K562 (cell line): ENCODE measurements at regions not wholly inside any gene's neighbourhood (a gene's known extent, or its start where the extent isn't known, plus 50 kb on each side); places are given as distances from the start of the nearest gene placed in this dataset.
A peak's percentile ranks its signal among the peaks of the same experiment; 100 is the strongest.

Experiments used
- ATAC-seq: fragments of 200-7000 bp; cut with Tn5 transposase; 3 replicates; pipeline ENCODE4 v1.9.1; 2020; ENCODE audit warnings: moderate library complexity
- BruUV-seq: library from RNA; stranded (reverse); fragments of 400-500 nt; replicated peaks from 2 replicates; lab custom pipeline; 2021; lab: Mats Ljungman, UMichigan
- CTCF ChIA-PET: fragments of 300-600 bp; formaldehyde crosslinking; extraction: SDS; loops from one replicate; lab custom pipeline; 2021; ENCODE audit warnings: low intra/inter-chr PET ratio; lab: Yijun Ruan, JAX
- POLR2A ChIA-PET: fragments of 300-600, 350-650 bp; sonication (Branson Sonifier 250); formaldehyde crosslinking; extraction: SDS; loops from one replicate; lab custom pipeline; 2021; ENCODE audit warnings: antibody characterized with exemption, inconsistent platforms; lab: Yijun Ruan, JAX
- DNase-seq, 4 experiments: peaks; one replicate each; pipeline versions ENCODE4 v3.0.0 to v3.0.0-alpha.2; 2011 to 2018; ENCODE audit warnings: low spot score in 3 of 4, mixed read lengths in 3 of 4; ENCODE audit errors: extremely low read depth in 1 of 4
- FAIRE-seq: peaks from 2 replicates; lab custom pipeline; 2011; peaks lifted over from hg19 to GRCh38; lab: Jason Lieb, UNC
- H2AFZ ChIP-seq: 2 replicates; pipeline ENCODE4 v1.6.0; 2011; ENCODE audit warnings: low read depth, low read length, control low read depth, inconsistent platforms
- H3K27ac ChIP-seq: fragments of 200-600 bp; 3 replicates; pipeline ENCODE4 v1.8.0; 2011; ENCODE audit warnings: low read depth, mild to moderate bottlenecking, control low read depth, inconsistent platforms, low read length, moderate library complexity, mixed read lengths; ENCODE audit errors: extremely low read depth
- H3K27me3 ChIP-seq, 2 experiments: fragments of 300-600 bp in 1 of 2; 2 replicates in 1 of 2; 3 replicates in 1 of 2; pipeline versions ENCODE4 v1.6.0 to v1.8.0; 2011; ENCODE audit warnings: inconsistent platforms in 2 of 2, low read length in 2 of 2, mild to moderate bottlenecking in 1 of 2, mixed read lengths in 1 of 2, moderate library complexity in 1 of 2; ENCODE audit not compliant: control insufficient read depth in 2 of 2, insufficient read depth in 2 of 2
- H3K36me3 ChIP-seq: fragments of 300-600 bp; 3 replicates; pipeline ENCODE4 v1.8.0; 2011; ENCODE audit warnings: mild to moderate bottlenecking, low read length, inconsistent platforms; ENCODE audit not compliant: control insufficient read depth, insufficient read depth
- H3K4me1 ChIP-seq, 2 experiments: fragments of 200-600 bp in 1 of 2; replicated peaks in 1 of 2; 2 replicates in 1 of 2; 3 replicates in 1 of 2; pipeline versions ENCODE4 v1.5.1 to v1.8.0; 2011; ENCODE audit warnings: inconsistent platforms in 2 of 2, low read length in 2 of 2, mild to moderate bottlenecking in 1 of 2, mixed read lengths in 1 of 2, moderate library complexity in 1 of 2; ENCODE audit not compliant: control insufficient read depth in 2 of 2, insufficient read depth in 2 of 2
- H3K4me2 ChIP-seq: 2 replicates; pipeline ENCODE4 v1.6.1; 2011; ENCODE audit warnings: low read length, control low read depth, inconsistent platforms, mixed read lengths; ENCODE audit not compliant: insufficient read depth
- H3K4me3 ChIP-seq: fragments of 200-600 bp; sonication (generic), shearing (Covaris generic); 2 replicates; pipeline ENCODE4 v1.5.1; 2016; ENCODE audit warnings: control low read depth, inconsistent platforms
- H3K79me2 ChIP-seq: fragments of 200-600 bp; 3 replicates; pipeline ENCODE4 v1.8.0; 2011; ENCODE audit warnings: low read length, inconsistent platforms; ENCODE audit not compliant: control insufficient read depth, insufficient read depth
- H3K9ac ChIP-seq, 2 experiments: 2 replicates each; pipeline versions ENCODE4 v1.6.0 to v1.6.1; 2011; ENCODE audit warnings: low read depth in 2 of 2, low read length in 2 of 2, control low read depth in 1 of 2, inconsistent platforms in 1 of 2, mild to moderate bottlenecking in 1 of 2, mixed read lengths in 1 of 2; ENCODE audit not compliant: insufficient read depth in 1 of 2
- H3K9me1 ChIP-seq: one replicate; pipeline ENCODE4 v1.6.0; 2011; ENCODE audit warnings: inconsistent platforms, mild to moderate bottlenecking, low read length, moderate library complexity; ENCODE audit not compliant: control insufficient read depth, insufficient read depth
- H3K9me3 ChIP-seq: replicated peaks from 2 replicates; pipeline ENCODE4 v1.5.1; 2011; ENCODE audit warnings: low read depth, low read length, inconsistent platforms; ENCODE audit not compliant: control insufficient read depth, insufficient read depth
- H4K20me1 ChIP-seq: replicated peaks from 2 replicates; pipeline ENCODE4 v1.6.1; 2011; ENCODE audit warnings: low read length, inconsistent platforms, mixed read lengths; ENCODE audit not compliant: control insufficient read depth, insufficient read depth
- CEBPG ChIP-seq, 3 experiments: fragments of 200-800 bp in 1 of 3; sonication (Bioruptor generic) in 1 of 3; sonication (generic) in 1 of 3; formaldehyde crosslinking in 1 of 3; IDR thresholded peaks in 2 of 3; conservative IDR thresholded peaks in 1 of 3; 2 replicates each; pipeline versions ENCODE4 v1.6.1 to v1.8.0; 2016 to 2022; ENCODE audit warnings: missing compliant biosample characterization in 2 of 3, missing genetic modification characterization in 2 of 3, mild to moderate bottlenecking in 1 of 3, missing genetic modification reagents in 1 of 3
- NR2C2 ChIP-seq, 2 experiments: fragments of 200-800 bp in 1 of 2; sonication (Bioruptor generic) in 1 of 2; sonication (generic) in 1 of 2; formaldehyde crosslinking in 1 of 2; IDR thresholded peaks; 2 replicates each; pipeline versions ENCODE4 v1.6.1 to v1.8.0; 2016 to 2022; ENCODE audit warnings: mild to moderate bottlenecking in 1 of 2, missing compliant biosample characterization in 1 of 2, missing genetic modification characterization in 1 of 2, missing genetic modification reagents in 1 of 2
- ZFP36 ChIP-seq: fragments of 150-350 bp; IDR thresholded peaks from 2 replicates; pipeline ENCODE4 v1.6.1; 2018; ENCODE audit warnings: low read length, low read depth; ENCODE audit not compliant: partially characterized antibody
- ZNF253 ChIP-seq: fragments of 250-450 bp; sonication (Bioruptor Pico); conservative IDR thresholded peaks from 2 replicates; pipeline ENCODE4 v1.6.1; 2021; ENCODE audit warnings: mild to moderate bottlenecking
- WGBS: fragments of 100-300 bp; shearing (Covaris generic); methylation state at CpG from one replicate; pipeline ENCODE4 v1.1.6; 2016; ENCODE audit warnings: low coverage, mixed read lengths; ENCODE audit not compliant: insufficient coverage; ENCODE audit errors: missing lambda C conversion rate; 5-methylcytosine and 5-hydroxymethylcytosine counted together
- in situ Hi-C: fragments of 300-500 bp; cut with MboI; formaldehyde crosslinking; loops from 4 replicates; pipeline ENCODE4 v1.15.0; 2018; ENCODE audit warnings: inconsistent platforms, mixed read lengths
- intact Hi-C: fragments of 100-400 bp; cut with micrococcal nuclease; formaldehyde crosslinking; loops from 2 replicates; pipeline ENCODE4 v1.14.2; 2022

- FAIRE-seq (no peak), ATAC-seq (no peak), DNase-seq (no peak)
- 55% methylated on average over 8 of the region's 8 CpGs for WGBS
- no peak overlapping the region for H3K4me3 ChIP-seq
- no peaks in the 10 kb centered on the region for H4K20me1 ChIP-seq
- ChIA-PET POLR2A (interaction anchor here (0.6 kb wide), 2 partner anchors 174 to 176 kb away, joined by 3 to 4 read pairs; no protein-coding TSS in a partner anchor), CTCF (no interaction called here)
- TF ChIP-seq ZNF253 (CRISPR knock-in tag) (no peak), CEBPG (CRISPR knock-in tag; IDR thresholded peaks at IDR 0.05) (no peak), CEBPG (tag; conservative IDR thresholded peaks at IDR 0.05 in 1 of 2, IDR thresholded peaks at IDR 0.05 in 1 of 2) (peak in 1 of 2 experiments; percentile 7; a peak in 1 of 4 replicates)
- H3K4me2 ChIP-seq, result no peak overlapping the region
- H3K9me3 ChIP-seq, result no peaks in the 10 kb centered on the region
- H3K4me1 ChIP-seq, result peaks cover 5 to 20% of the 10 kb centered on the region in 2 experiments
- intact Hi-C loops (no loop called here), in situ Hi-C loops (loop anchor here (5.0 kb wide), 1 partner anchor 48 kb away; no protein-coding TSS in a partner anchor)
- no TSS peak for BruUV-seq
- H3K79me2 ChIP-seq, result peaks cover 14% of the 10 kb centered on the region
- no peak overlapping the region for H2AFZ ChIP-seq
- peaks cover 8% of the 10 kb centered on the region; the same call in 1 of the 3 replicates for H3K36me3 ChIP-seq
- H3K27ac ChIP-seq, result no peak overlapping the region
- no peaks in the 10 kb centered on the region for H3K27me3 ChIP-seq
- H3K9me1 ChIP-seq, result no peaks in the 10 kb centered on the region
- no peak overlapping the region for H3K9ac ChIP-seq
These were observed 207.1 kb upstream of the NFE2L3 start for GRCh38 chr7:25944777-25945515.

GRCh38 chr7:25945608-25946007 lies 206.4 kb upstream of the NFE2L3 start:
- ATAC-seq (no peak), DNase-seq (no peak), FAIRE-seq (no peak)
- TF ChIP-seq ZFP36, result peak; percentile 48
- no peak for TF ChIP-seq NR2C2 (CRISPR knock-in tag; IDR thresholded peaks at IDR 0.05)
- no peak for TF ChIP-seq NR2C2 (tag; IDR thresholded peaks at IDR 0.05)
- intact Hi-C loops (no loop called here), in situ Hi-C loops (loop anchor here (5.0 kb wide), 1 partner anchor 48 kb away; no protein-coding TSS in a partner anchor)
- H3K9me1 ChIP-seq, result no peaks in the 10 kb centered on the region
- no peak overlapping the region for H3K27ac ChIP-seq
- H3K4me1 ChIP-seq, result peaks cover 9 to 14% of the 10 kb centered on the region in 2 experiments
- no peak overlapping the region for H3K4me3 ChIP-seq
- no peaks in the 10 kb centered on the region for H4K20me1 ChIP-seq
- CTCF ChIA-PET, result no interaction called here
- no peak overlapping the region for H3K9ac ChIP-seq
- no TSS peak for BruUV-seq
- H2AFZ ChIP-seq, result no peak overlapping the region
- no peaks in the 10 kb centered on the region for H3K9me3 ChIP-seq
- H3K79me2 ChIP-seq, result peaks cover 21% of the 10 kb centered on the region
- no peak overlapping the region for H3K4me2 ChIP-seq
- H3K36me3 ChIP-seq, result peaks cover 8% of the 10 kb centered on the region; the same call in 1 of the 3 replicates
- POLR2A ChIA-PET, result interaction anchor here (0.6 kb wide), 1 partner anchor 173 kb away, joined by 3 read pairs; no protein-coding TSS in a partner anchor
- no peaks in the 10 kb centered on the region for H3K27me3 ChIP-seq
